Spleen (tissue), 7 donors: ENCODE measurements at regions not wholly inside any gene's neighbourhood (a gene's known extent, or its start where the extent isn't known, plus 50 kb on each side); places are given as distances from the start of the nearest gene placed in this dataset.

ENCODE experiments used
- POLR2A ChIP-seq, 3 donors: fragments of 450-650 bp; IDR thresholded peaks; one replicate each; pipeline ENCODE4 v1.5.1; 2017; ENCODE audit warnings: antibody characterized with exemption in 3 of 3, mild to moderate bottlenecking in 1 of 3
- POLR2AphosphoS5 ChIP-seq, 3 donors: sonication (generic); formaldehyde crosslinking; IDR thresholded peaks; one replicate each; pipeline ENCODE4 v1.5.1; 2017; ENCODE audit warnings: antibody characterized with exemption in 3 of 3
- TF ChIP-seq, protein P1 (sequence below), 11 experiments: fragments of 200-600 bp in 7 of 11; fragments of 450-650 bp in 4 of 11; sonication (generic) in 4 of 11; IDR thresholded peaks in 8 of 11; conservative IDR thresholded peaks in 3 of 11; 1 replicate in 7 of 11; 2 replicates in 4 of 11; pipeline versions ENCODE4 v1.4.0 to v1.8.0; 2016 to 2021; ENCODE audit warnings: antibody characterized with exemption in 11 of 11, inconsistent platforms in 4 of 11, mild to moderate bottlenecking in 1 of 11
- donor health status: DM: no; HTN: no; CAD: no; lungs with moderate emphysema.
- donor health status: DM: no; HTN: no; CAD: no.
- donor health status: DM: no; HTN: no; CAD: no.

DNA sequence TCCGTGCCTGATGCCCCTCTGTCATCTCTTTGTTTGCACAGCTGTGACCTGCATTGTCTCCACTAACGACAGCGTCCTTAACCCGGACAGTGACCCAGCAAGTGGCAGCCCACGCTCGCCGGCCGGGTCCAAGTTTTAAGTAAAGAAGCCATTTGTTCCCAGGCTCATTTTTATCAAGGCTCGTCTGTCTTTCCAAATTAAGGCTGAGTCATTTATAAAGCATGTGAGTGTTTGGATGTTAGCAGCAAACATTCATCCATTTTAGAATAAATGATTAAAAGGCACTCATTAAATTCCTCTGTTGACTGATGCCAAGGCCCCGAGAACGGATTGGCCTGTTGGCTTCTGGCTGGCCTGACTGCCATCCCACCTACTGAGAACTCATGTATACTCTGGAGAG lies 514.5 kb downstream of the NPHP4 start:
- TF ChIP-seq, protein P1, sequence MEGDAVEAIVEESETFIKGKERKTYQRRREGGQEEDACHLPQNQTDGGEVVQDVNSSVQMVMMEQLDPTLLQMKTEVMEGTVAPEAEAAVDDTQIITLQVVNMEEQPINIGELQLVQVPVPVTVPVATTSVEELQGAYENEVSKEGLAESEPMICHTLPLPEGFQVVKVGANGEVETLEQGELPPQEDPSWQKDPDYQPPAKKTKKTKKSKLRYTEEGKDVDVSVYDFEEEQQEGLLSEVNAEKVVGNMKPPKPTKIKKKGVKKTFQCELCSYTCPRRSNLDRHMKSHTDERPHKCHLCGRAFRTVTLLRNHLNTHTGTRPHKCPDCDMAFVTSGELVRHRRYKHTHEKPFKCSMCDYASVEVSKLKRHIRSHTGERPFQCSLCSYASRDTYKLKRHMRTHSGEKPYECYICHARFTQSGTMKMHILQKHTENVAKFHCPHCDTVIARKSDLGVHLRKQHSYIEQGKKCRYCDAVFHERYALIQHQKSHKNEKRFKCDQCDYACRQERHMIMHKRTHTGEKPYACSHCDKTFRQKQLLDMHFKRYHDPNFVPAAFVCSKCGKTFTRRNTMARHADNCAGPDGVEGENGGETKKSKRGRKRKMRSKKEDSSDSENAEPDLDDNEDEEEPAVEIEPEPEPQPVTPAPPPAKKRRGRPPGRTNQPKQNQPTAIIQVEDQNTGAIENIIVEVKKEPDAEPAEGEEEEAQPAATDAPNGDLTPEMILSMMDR (IDR thresholded peaks at IDR 0.05 in 8 of 11, conservative IDR thresholded peaks at IDR 0.05 in 3 of 11) = no peak
- TF ChIP-seq POLR2A (IDR thresholded peaks at IDR 0.05) (no peak), POLR2AphosphoS5 (IDR thresholded peaks at IDR 0.05) (no peak)
